GM12891 (cell line): ENCODE measurements at regions not wholly inside any gene's neighbourhood (a gene's known extent, or its start where the extent isn't known, plus 50 kb on each side); places are given as distances from the start of the nearest gene placed in this dataset.

Experiments
- PAX5 ChIP-seq: IDR thresholded peaks from 2 replicates; pipeline ENCODE4 v1.6.1; 2011; ENCODE audit warnings: low read length, moderate library complexity, mild to moderate bottlenecking; ENCODE audit not compliant: insufficient read depth, severe bottlenecking
- POLR2A ChIP-seq: IDR thresholded peaks from 2 replicates; pipeline ENCODE4 v1.6.1; 2011; ENCODE audit warnings: low read depth, low read length, control low read depth
- POLR2AphosphoS5 ChIP-seq: IDR thresholded peaks from 2 replicates; pipeline ENCODE4 v1.6.1; 2011; ENCODE audit warnings: low read depth, low read length, control low read depth
- POU2F2 ChIP-seq: IDR thresholded peaks from 2 replicates; pipeline ENCODE4 v1.6.1; 2011; ENCODE audit warnings: low read depth, mild to moderate bottlenecking, control low read depth, low read length, moderate library complexity
- TAF1 ChIP-seq: IDR thresholded peaks from 2 replicates; pipeline ENCODE4 v1.6.1; 2011; ENCODE audit warnings: low read depth, low read length, control low read depth

- no peak for TF ChIP-seq POLR2A
- TF ChIP-seq POLR2AphosphoS5, result no peak
- no peak for TF ChIP-seq POU2F2
- TF ChIP-seq PAX5, result no peak
- TF ChIP-seq TAF1, result no peak
Observed at GRCh38 chr1:8151647-8152046, 125.5 kb upstream of the ERRFI1 start.
